GM19463 (cell line): ENCODE measurements at regions not wholly inside any gene's neighbourhood (a gene's known extent, or its start where the extent isn't known, plus 50 kb on each side); places are given as distances from the start of the nearest gene placed in this dataset.
A peak's percentile ranks its signal among the peaks of the same experiment; 100 is the strongest.
"Not testable (repeated sequence)": the region's sequence is repeated elsewhere in the genome, so short reads cannot be mapped to it uniquely, and the experiment has no call there.

ENCODE experiments used
- ATAC-seq: cut with Tn5 transposase; IDR thresholded peaks from one replicate; pipeline ENCODE4 v1.9.1; 2021; ENCODE audit warnings: mild to moderate bottlenecking, moderate library complexity; ENCODE audit not compliant: unreplicated experiment

DNA sequence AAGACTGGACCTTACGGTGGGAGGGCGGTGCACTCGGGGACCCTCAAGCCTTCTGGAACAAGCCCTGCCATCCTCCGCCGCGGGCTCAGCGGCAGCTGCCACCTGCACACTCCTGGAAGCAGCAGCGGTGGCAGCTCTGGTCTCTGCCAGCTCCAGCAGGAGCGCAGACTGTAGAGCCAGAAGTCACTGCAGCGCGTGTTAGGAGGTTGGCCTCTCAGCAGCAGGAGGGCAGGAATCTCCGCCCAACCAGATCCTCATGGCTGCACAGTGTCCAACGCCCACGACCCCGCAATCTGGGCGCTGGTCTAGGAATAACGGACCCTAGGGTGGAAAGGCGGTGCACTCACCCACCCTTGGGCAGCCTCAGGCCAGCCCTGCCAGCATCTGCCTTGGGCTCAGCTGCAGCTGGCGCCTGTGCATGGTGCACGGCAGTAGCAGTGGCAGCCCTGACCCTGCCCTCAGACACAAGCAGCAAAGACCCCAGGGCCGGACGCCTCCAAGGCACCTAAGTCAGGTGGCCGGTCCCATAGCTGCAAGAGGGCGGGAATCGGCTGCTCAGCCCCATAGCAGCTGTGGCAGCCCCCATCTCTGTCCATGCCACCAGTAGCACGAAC, 88.7 kb downstream of the POTEG start:
- ATAC-seq: not testable (repeated sequence)

DNA sequence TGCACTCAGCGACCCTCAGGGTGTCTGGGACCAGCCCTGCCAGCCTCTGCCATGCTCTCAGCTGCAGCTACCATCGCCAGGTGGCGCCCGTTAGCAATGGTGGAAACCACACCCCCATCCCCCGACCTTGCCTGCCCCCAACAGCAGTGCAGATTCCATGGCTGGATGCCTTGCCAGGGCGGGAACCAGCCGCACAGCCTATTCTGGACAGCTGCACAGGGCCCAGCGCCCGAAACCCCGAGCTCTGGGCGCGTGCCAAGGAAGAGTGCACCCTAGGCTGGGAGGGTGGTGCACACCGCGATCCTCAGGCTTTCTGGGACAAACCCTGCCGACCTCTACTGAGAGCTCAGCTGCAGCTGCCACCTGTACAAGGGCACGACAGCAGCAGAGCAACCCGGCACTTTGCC, 88.1 kb downstream of the POTEG start:
- ATAC-seq: peak; percentile 51

DNA sequence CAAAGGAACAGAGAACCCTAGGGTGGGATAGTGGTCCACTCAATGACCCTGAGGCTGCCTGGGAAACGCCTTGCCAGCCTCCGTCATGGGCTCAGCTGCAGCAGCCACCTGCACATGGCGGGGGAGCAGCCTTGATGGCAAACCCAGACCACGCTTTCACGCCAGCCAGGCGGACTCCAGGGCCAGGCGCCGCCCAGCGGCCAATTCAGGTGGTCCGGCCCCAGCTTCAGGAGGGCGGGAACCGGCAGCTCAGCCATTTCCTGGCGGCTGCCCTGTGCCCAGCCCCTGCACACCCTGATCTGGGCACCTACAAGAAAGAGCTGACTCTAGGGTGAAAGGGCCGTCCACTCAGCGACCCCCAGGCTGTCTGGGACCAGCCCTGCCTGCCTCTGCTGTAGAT, 87.5 kb downstream of the POTEG start:
- not testable (repeated sequence) for ATAC-seq

DNA sequence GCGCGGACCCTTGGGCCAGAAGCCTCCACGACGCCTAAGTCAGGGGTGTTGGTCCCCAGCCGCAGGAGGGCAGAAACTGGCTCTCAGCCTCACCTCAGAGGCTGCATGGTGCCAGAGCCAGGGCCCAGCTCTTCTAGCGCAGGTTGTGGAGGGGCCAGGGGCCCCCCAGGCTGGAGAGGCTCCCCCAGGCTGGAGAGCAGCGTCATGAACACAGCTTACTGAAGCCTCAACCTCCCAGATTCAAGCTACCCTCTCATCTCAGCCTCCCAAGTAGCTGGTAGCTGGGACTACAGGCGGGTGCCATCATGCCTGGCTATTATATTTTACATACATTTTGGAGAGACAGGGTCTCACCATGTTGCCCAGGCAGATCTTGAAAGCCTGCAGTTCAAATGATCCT, 87.0 kb downstream of the POTEG start:
- ATAC-seq: not testable (repeated sequence)
